ENCODE measurements at regions not wholly inside any gene's neighbourhood (a gene's known extent, or its start where the extent isn't known, plus 50 kb on each side); places are given as distances from the start of the nearest gene placed in this dataset.

GRCh38 chr2:37812414-37812813 lies 112.7 kb upstream of the RMDN2 start:
- TF ChIP-seq TAF1 (IDR thresholded peaks at IDR 0.05; ENCODE audit: borderline replicate concordance, insufficient read depth, low read length) (no peak), REST (IDR thresholded peaks at IDR 0.05; ENCODE audit: insufficient read depth in 1 of 2, low read depth in 2 of 2, low read length in 2 of 2) (no peak), POLR2AphosphoS5 (IDR thresholded peaks at IDR 0.05; ENCODE audit: low read depth, low read length) (no peak), SIN3A (IDR thresholded peaks at IDR 0.05; ENCODE audit: borderline replicate concordance, insufficient read depth, low read length) (no peak), FOXP2 (optimal IDR thresholded peaks at IDR 0.05; ENCODE audit: borderline replicate concordance, extremely low read depth, extremely low read length, insufficient read depth) (no peak)
